HG02938 (cell line): ENCODE measurements at regions not wholly inside any gene's neighbourhood (a gene's known extent, or its start where the extent isn't known, plus 50 kb on each side); places are given as distances from the start of the nearest gene placed in this dataset.
"Not testable (repeated sequence)": the region's sequence is repeated elsewhere in the genome, so short reads cannot be mapped to it uniquely, and the experiment has no call there.

Experiments used
- ATAC-seq: cut with Tn5 transposase; IDR thresholded peaks from one replicate; pipeline ENCODE4 v1.9.1; 2021; ENCODE audit warnings: mild to moderate bottlenecking, moderate library complexity; ENCODE audit not compliant: unreplicated experiment

- ATAC-seq, result not testable (repeated sequence)
These were observed 350.7 kb downstream of the SHQ1 start for GRCh38 chr3:72497501-72497900.

DNA sequence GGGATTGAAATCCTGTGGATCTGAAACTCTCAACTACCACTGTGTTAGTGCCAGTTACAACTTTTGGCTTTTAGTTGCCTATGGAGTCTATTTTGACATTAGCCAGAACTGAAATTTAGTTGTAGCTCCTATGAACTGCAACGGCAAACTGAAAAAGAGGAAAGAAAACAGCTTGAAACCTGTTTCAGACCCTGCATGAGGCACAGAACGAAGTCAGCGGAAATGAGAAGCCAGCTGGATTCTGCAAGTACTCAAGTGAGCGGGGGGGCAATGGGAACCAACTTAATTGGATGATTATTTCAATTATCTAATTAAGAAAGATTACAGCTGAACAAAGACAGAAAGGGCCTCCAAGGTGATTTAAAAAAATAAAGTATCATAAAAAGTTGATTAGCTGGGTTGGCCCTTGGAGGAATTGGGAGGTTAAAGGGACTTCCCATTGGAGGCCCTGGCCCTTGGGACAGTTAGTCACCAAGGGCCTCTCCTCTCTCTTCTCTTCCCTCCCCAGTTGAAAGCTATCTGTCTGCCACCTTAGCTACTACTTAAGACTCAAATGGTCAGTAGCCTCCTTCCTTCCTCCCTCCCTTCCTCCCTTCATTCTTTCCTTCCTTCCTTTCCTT lies 352.1 kb downstream of the SHQ1 start:
- no peak for ATAC-seq

GRCh38 chr3:72494626-72495025 lies 353.6 kb downstream of the SHQ1 start:
- ATAC-seq, result no peak

- ATAC-seq, result no peak
These were observed 354.1 kb downstream of the SHQ1 start for GRCh38 chr3:72494130-72494529.

DNA sequence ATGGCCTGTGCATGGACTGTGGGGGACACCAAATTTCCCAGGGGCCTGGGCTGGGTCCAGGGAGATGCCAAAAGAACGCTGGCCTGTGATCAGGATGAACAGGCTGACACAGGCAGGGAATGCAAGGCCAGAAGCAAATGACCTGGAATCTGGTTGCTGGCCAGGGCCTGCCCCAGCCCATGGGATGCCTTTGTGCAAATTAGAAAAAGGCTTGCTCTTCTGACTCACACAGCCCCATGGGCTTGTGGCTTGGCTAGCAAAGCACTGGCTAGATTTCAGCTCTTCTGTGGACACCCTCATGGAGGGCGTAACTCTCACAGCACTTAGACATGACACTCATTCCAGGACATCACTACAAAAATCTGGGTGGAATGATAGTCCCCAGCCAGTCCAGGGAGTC lies 356.0 kb downstream of the SHQ1 start:
- no peak for ATAC-seq

GRCh38 chr3:72490688-72491435 lies 357.4 kb downstream of the SHQ1 start:
- ATAC-seq, result no peak

DNA sequence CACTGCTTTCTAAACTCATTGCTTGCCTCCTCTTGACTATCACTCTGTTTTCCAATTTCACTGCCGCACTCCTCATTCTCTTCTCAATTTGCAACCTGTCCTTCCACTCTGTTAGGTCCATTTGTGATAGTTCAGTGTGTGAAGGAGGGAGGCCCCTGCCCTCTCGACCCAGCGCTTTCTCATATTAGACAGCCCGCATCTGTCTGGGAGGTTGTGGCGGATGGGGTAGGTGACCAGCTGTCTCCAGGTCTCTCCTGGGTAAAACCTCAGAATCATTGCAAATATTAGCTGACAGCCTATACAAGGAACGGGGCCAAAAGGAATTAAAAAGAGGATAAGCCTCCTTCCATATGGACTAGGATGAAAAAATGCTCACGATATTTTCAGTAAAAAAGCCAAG lies 358.3 kb downstream of the SHQ1 start:
- ATAC-seq, result no peak

DNA sequence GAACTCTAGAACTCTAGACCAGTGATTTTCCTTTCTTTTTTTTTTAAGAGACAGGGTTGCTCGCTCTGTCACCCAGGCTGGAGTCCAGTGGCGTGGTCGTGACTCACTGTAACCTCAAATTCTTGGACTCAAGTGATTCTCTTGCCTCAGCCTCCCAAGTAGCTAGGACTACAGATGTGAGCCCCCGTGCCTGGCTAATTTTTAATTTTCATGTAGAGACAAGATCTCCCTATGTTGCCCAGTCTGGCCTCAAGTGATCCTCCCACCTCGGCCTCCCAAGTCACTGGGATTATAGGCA lies 359.6 kb downstream of the SHQ1 start:
- ATAC-seq, result no peak

- no peak for ATAC-seq
These were observed 360.1 kb downstream of the SHQ1 start for GRCh38 chr3:72487946-72488737.

- ATAC-seq, result no peak
These were observed 361.0 kb downstream of the SHQ1 start for GRCh38 chr3:72487078-72487765.

- ATAC-seq, result no peak
These were observed 362.6 kb downstream of the SHQ1 start for GRCh38 chr3:72485641-72486040.

DNA sequence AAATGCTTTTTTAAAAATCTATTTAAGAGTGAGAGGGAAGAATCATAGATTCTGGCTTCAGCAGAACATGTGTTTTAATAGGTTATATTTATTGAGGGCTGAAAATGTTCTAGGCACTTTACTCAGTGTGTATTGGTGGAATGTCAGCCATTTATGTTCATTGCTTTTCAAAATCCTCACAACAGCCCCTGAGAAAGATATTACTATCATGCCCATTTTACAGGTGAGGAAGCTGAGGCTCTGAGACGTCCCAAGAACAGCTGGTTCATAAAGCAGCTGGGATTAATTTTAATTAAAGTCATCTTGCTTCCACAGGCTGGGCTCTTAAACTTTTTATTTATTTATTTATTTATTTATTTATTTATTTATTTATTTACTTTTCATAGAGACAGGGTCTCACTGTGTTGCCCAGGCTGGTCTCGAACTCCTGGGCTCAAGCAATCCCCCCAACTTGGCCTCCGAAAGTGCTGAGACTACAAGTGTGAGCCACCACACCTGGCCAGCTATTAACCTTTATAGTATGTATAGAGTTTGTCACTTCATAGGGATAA lies 364.6 kb downstream of the SHQ1 start:
- ATAC-seq, result no peak

GRCh38 chr3:72482589-72483321 lies 365.5 kb downstream of the SHQ1 start:
- no peak for ATAC-seq

GRCh38 chr3:72481542-72481941 lies 366.7 kb downstream of the SHQ1 start:
- no peak for ATAC-seq

- no peak for ATAC-seq
These were observed 367.9 kb downstream of the SHQ1 start for GRCh38 chr3:72480366-72480765.

- ATAC-seq, result no peak
These were observed 368.5 kb downstream of the SHQ1 start for GRCh38 chr3:72479651-72480215.

DNA sequence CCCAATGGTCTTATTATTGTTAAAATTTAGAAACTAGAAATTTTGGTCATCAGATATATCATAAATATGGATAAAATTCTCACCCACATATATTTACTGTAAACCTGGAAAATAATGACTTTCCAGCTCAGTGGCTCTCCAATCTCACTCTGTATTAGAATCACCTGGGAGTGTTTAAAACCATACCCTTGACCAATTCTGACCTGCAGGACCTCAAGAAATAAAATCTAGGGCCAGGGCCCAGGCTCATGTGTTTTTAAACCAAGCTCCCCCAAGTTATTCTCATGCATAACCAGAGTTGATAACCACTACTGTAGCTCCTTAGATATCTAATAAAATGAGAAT lies 372.1 kb downstream of the SHQ1 start:
- no peak for ATAC-seq

DNA sequence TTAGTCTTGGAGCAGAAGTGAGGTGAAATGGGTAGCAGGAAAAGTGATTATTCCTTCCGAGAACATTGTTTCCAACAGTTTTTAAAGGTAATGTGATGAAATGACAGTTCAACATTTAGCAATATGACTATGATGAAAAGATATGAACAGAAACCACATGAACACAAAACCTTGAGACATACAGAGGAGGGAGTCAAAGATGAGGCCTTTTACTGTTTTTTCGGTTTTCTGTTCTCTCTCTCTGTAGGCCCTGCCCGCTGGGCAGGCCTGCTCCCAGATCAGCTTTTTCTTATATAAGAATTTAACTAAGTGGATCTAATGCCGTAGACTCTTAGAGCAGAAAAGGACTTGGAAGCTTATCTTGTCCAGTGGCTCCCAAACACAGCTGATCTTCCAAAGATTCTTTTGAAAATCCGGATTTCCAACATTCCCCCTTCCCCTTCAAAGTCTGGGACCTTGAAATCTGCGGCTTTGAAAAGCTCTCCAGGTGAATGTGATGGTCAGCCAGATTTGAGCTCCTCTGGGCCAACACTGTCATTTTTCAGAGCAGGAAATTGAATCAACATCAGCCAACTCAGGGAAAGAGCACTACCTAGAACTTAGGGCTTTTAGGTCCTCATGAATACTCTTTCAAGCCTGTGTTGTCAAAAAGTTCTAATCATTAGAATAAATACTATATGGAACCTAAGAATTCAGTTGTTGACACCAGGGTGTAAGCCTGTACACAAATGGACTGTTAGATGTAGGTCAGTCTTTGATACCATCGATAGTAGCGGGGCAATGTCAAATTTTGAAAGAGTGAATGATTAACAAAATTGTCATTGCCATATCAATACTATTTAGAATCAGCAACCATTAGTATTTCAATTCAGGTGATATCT lies 372.7 kb downstream of the SHQ1 start:
- ATAC-seq, result no peak

GRCh38 chr3:72474775-72475174 lies 373.5 kb downstream of the SHQ1 start:
- ATAC-seq, result no peak
